T-helper 2 cell treated with Interferon-gamma antibody and Interleukin-4, amounts not matched to agents 5 μg/mL and 100 μg/mL, for 36 hours (primary cell): ENCODE measurements at regions not wholly inside any gene's neighbourhood (a gene's known extent, or its start where the extent isn't known, plus 50 kb on each side); places are given as distances from the start of the nearest gene placed in this dataset.
"Not testable (repeated sequence)": the region's sequence is repeated elsewhere in the genome, so short reads cannot be mapped to it uniquely, and the experiment has no call there.

ENCODE experiments used
- DNase-seq: peaks from one replicate; pipeline ENCODE4 v3.0.0; 2021; ENCODE audit warnings: low spot score
- H3K27ac Mint-ChIP-seq: one replicate; pipeline ENCODE4 v1.8.0; 2021; ENCODE audit warnings: mild to moderate bottlenecking, mixed read lengths
- H3K27me3 Mint-ChIP-seq: one replicate; pipeline ENCODE4 v1.8.0; 2021; ENCODE audit warnings: low read depth, mixed read lengths
- H3K36me3 Mint-ChIP-seq: one replicate; pipeline ENCODE4 v1.8.0; 2021; ENCODE audit warnings: low read depth, mixed read lengths
- H3K4me1 Mint-ChIP-seq: one replicate; pipeline ENCODE4 v1.8.0; 2021; ENCODE audit warnings: low read depth, mixed read lengths
- H3K4me3 Mint-ChIP-seq: one replicate; pipeline ENCODE4 v1.8.0; 2022; ENCODE audit warnings: mild to moderate bottlenecking, moderate library complexity, mixed read lengths
- H3K9me3 Mint-ChIP-seq: one replicate; pipeline ENCODE4 v1.8.0; 2021; ENCODE audit warnings: mixed read lengths

DNA sequence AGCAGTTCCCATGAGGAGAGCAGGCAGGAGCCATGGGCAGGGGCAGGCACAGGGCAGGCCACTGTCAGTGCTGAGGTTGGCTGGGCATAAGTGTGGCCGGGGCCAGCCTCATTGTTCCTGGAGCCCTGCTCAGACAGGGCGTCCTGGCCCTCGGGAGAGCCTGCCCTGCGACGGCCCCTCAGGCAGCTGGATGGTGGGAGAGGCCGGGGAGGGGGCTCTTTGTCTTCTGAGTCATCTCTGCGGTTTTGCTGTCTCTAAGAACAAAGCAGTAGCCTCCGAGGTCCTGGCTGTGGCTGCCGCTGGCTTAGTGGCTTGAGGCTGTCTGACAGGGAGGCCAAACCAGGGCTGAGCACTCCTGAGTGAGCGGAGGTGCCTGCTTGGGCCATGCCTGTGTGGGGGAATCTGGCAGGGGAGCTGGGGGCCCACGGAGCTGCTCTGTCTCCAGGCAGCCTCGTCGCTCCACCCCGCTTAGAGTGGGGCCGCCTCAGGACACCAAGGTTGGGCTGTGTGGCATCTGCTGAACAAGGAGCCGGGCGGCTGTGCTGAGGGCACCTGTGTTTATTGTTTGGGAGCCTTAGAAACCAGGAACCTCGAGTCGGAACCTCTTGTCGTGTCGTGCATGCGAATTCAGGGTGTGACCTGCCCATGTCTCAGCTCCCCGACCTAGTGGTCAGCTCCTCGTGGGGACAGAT, 4395.7 kb upstream of the TPTE start:
- H3K36me3 Mint-ChIP-seq, H3K9me3 Mint-ChIP-seq, DNase-seq, H3K27me3 Mint-ChIP-seq, H3K4me1 Mint-ChIP-seq, H3K4me3 Mint-ChIP-seq, H3K27ac Mint-ChIP-seq: not testable (repeated sequence)

DNA sequence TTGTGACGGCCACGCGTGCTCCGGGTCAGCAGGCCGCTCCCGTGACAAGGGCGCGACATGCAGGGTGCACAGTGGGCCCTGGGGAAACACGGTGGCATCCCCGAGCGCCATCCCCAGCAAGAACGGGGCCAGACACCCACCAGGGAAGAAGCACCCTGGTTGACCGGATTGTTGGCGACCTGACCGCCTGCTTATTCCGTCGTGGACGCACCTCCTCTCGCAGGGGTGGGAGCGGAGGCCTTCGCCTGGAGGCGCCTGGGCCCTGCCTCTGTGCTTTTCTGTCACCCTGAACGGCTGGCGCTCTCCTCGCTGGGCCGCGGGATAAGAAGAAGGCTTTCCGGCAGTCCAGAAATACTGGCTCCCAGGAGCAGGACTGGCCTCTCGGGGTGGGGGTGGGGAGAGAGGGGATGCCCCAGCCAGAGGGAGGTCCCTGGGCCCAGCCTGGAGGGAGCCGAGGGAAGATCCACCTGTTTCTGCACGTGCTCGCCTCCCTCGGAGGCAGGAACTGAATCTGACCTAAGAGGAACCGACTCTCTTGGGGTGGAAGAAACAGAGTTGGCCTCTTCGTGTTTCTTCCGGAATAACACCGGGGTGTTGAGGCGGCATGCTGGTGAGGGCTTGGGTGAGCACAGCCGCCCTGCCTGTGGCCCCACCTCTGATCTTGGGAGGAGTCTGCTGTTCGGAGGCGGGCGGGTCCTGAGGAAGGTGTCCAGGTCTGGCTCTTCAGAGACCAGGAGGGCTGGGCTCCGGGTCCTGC, 4394.2 kb upstream of the TPTE start:
- not testable (repeated sequence) for H3K36me3 Mint-ChIP-seq, H3K27ac Mint-ChIP-seq, DNase-seq, H3K4me1 Mint-ChIP-seq, H3K9me3 Mint-ChIP-seq, H3K27me3 Mint-ChIP-seq, H3K4me3 Mint-ChIP-seq

GRCh38 chr21:6130734-6131133, 4390.6 kb upstream of the TPTE start:
- H3K9me3 Mint-ChIP-seq, DNase-seq, H3K27ac Mint-ChIP-seq, H3K4me3 Mint-ChIP-seq, H3K4me1 Mint-ChIP-seq, H3K27me3 Mint-ChIP-seq, H3K36me3 Mint-ChIP-seq: not testable (repeated sequence)

- DNase-seq, H3K36me3 Mint-ChIP-seq, H3K9me3 Mint-ChIP-seq, H3K4me1 Mint-ChIP-seq, H3K27me3 Mint-ChIP-seq, H3K27ac Mint-ChIP-seq, H3K4me3 Mint-ChIP-seq: not testable (repeated sequence)
Observed at GRCh38 chr21:6133373-6133772, 4388.0 kb upstream of the TPTE start.

DNA sequence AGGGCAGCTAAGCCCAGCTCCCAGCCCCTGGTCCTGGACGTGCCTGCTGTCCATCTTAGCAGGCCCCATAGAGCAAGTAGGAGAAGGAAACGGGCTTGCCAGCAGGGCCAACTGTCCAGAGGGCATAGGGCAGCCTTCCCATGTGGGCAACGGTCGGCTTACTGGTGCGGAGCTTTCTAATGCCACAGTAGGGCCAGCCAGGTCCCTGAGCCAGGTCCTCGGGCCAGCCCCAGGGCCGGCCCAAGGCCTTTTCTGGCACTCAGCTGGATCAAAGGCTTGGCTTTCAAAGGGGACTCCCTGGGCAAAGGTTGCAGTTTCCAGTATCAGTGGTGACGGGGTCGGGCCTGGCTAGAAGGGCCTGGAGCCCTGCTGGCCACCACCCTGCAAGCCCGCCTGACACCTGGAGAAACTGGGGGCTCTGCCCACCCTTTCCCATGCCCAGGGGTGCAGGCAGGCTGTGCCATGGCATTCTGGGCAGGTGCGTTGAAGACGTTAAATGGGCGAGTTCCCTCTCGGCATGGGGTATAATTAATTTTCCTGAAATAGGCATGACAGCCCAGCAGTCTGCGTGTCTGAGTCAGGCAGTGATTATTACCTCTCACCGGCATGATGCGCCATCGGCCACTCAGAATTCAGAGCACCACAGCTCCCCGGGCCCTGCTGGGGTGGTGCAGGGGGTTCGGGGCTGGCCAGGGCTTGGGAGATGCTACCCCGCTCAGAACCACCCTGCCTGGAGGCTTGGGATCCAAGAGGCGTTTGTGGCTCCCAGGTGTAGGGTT, 4387.3 kb upstream of the TPTE start:
- not testable (repeated sequence) for H3K27ac Mint-ChIP-seq, H3K9me3 Mint-ChIP-seq, H3K27me3 Mint-ChIP-seq, H3K4me3 Mint-ChIP-seq, H3K4me1 Mint-ChIP-seq, H3K36me3 Mint-ChIP-seq, DNase-seq

DNA sequence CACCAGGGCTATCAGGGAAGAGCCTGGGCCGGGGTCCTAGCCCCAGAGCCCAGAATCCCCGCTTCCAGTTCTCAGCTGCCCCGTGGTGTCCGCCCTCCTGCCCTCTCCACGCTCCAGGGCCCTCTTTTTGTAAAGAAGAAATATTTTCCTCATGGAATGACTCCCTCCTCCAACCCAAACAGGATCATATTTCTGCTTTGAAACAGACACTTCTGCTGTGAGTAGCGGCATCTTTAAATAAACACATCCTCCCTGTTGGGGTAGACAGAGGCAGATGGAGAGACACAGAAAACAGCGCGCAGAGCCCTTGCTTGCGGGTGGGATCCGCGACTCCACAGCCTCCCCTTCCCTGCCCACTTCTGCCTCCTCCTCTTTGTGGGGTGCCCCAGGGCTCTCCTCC, 4384.7 kb upstream of the TPTE start:
- not testable (repeated sequence) for H3K36me3 Mint-ChIP-seq, H3K27ac Mint-ChIP-seq, H3K4me1 Mint-ChIP-seq, H3K4me3 Mint-ChIP-seq, DNase-seq, H3K27me3 Mint-ChIP-seq, H3K9me3 Mint-ChIP-seq

DNA sequence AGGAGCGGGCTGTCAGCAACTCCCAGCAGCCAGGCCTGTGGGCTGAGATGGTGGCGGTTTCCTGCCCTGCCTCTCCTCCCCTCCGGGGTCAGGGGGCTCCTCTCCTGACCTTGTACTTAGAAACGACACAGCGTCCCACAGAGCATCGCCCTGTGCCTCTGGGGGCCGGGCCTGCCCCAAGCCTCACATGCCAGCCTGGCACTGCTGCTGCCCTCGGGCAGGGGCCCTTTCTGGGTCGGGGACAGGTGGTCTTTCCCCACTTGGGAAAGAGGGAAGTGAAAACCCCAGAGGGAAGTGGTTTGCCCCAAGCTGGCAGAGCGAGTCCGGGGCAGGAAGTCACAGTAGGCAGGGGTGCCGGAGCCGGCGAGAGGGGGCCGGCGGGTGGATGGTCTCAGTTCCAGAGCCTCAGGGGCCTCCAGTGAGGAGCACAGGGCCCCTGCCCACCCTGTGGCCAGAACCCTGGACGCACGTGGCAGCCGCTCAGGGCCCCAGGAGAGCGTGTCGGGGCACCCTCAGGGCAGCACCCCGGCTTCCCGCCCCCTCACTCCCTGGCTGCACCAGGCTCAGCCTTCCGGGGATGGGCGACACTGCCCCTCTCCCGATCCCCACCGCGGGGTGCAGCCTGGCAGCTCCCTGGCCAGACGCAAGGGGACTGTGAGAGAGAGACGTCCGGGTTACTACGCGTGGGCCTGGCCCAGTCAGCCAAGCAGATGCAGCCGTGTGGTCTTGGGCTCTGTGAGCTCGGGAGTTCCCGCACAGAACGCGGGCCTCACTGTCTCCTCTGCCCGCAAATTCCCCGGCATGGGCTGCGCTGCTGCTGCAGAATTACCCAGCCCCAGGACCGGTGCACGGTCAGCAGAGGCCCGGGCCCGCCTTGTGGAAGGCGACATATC, 4382.9 kb upstream of the TPTE start:
- not testable (repeated sequence) for H3K36me3 Mint-ChIP-seq, H3K27me3 Mint-ChIP-seq, H3K4me3 Mint-ChIP-seq, H3K27ac Mint-ChIP-seq, DNase-seq, H3K9me3 Mint-ChIP-seq, H3K4me1 Mint-ChIP-seq

- not testable (repeated sequence) for H3K4me1 Mint-ChIP-seq, H3K36me3 Mint-ChIP-seq, H3K27ac Mint-ChIP-seq, DNase-seq, H3K4me3 Mint-ChIP-seq, H3K9me3 Mint-ChIP-seq, H3K27me3 Mint-ChIP-seq
Observed at GRCh38 chr21:6139331-6139730, 4382.1 kb upstream of the TPTE start.

- not testable (repeated sequence) for H3K4me3 Mint-ChIP-seq
Observed at GRCh38 chr21:6139862-6140261, 4381.5 kb upstream of the TPTE start.

GRCh38 chr21:6140467-6141137, 4380.8 kb upstream of the TPTE start:
- H3K4me3 Mint-ChIP-seq, H3K27ac Mint-ChIP-seq, DNase-seq, H3K9me3 Mint-ChIP-seq, H3K4me1 Mint-ChIP-seq, H3K27me3 Mint-ChIP-seq, H3K36me3 Mint-ChIP-seq: not testable (repeated sequence)

More at GRCh38 chr21:6139862-6140261, 4381.5 kb upstream of the TPTE start:
- not testable (repeated sequence) for H3K27ac Mint-ChIP-seq, H3K27me3 Mint-ChIP-seq, H3K9me3 Mint-ChIP-seq, H3K36me3 Mint-ChIP-seq, H3K4me1 Mint-ChIP-seq, DNase-seq

- not testable (repeated sequence) for DNase-seq, H3K9me3 Mint-ChIP-seq, H3K4me1 Mint-ChIP-seq
Observed at GRCh38 chr21:6141138-6141474, 4380.3 kb upstream of the TPTE start.

DNA sequence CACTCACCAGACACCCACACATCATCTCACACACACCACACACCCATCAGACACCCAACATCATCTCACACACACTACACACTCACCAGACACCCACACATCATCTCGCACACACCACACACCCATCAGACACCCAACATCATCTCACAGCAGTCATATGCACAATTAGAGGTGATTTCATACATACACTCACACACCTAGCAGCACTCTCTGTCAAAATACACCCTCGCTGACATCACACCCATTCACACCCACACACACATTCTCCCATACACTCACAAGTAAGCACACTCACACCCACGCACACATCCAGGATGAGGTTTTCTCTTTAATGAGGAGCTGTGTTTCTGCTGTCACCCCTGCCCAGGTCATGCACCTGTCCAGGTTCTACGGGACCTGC, 4368.2 kb upstream of the TPTE start:
- H3K4me1 Mint-ChIP-seq, H3K36me3 Mint-ChIP-seq, H3K27ac Mint-ChIP-seq, DNase-seq, H3K4me3 Mint-ChIP-seq, H3K9me3 Mint-ChIP-seq, H3K27me3 Mint-ChIP-seq: not testable (repeated sequence)

More at GRCh38 chr21:6141138-6141474, 4380.3 kb upstream of the TPTE start:
- not testable (repeated sequence) for H3K27ac Mint-ChIP-seq, H3K27me3 Mint-ChIP-seq, H3K36me3 Mint-ChIP-seq, H3K4me3 Mint-ChIP-seq

GRCh38 chr21:6154524-6155320, 4366.7 kb upstream of the TPTE start:
- H3K27ac Mint-ChIP-seq, DNase-seq: not testable (repeated sequence)

More at GRCh38 chr21:6154524-6155320, 4366.7 kb upstream of the TPTE start:
- H3K4me1 Mint-ChIP-seq, H3K36me3 Mint-ChIP-seq, H3K4me3 Mint-ChIP-seq, H3K27me3 Mint-ChIP-seq, H3K9me3 Mint-ChIP-seq: not testable (repeated sequence)
